SK-N-SH treated with all-trans-retinoic acid at 6 μM for 48 hours (cell line): ENCODE measurements at regions not wholly inside any gene's neighbourhood (a gene's known extent, or its start where the extent isn't known, plus 50 kb on each side); places are given as distances from the start of the nearest gene placed in this dataset.

Experiments
- ATAC-seq: fragments of 200-7000 bp; cut with Tn5 transposase; 3 replicates; pipeline ENCODE4 v1.9.1; 2020; ENCODE audit warnings: mild to moderate bottlenecking, moderate library complexity
- ARNTL ChIP-seq: fragments of 450-650 bp; formaldehyde crosslinking; IDR thresholded peaks from 2 replicates; pipeline ENCODE4 v1.5.0; 2020; ENCODE audit warnings: low read depth, mild to moderate bottlenecking, moderate library complexity, borderline replicate concordance
- BACH2 ChIP-seq: fragments of 250-450 bp; sonication (Bioruptor Pico); IDR thresholded peaks from 2 replicates; pipeline ENCODE4 v1.9.0; 2021; ENCODE audit warnings: mild to moderate bottlenecking, borderline replicate concordance
- CSRNP3 ChIP-seq: fragments of 250-450 bp; sonication (Bioruptor Pico); IDR thresholded peaks from 2 replicates; pipeline ENCODE4 v1.5.1; 2021; ENCODE audit warnings: mild to moderate bottlenecking, moderate library complexity
- ESRRG ChIP-seq: fragments of 250-450 bp; sonication (Bioruptor Pico); IDR thresholded peaks from 2 replicates; pipeline ENCODE4 v1.6.1; 2021; ENCODE audit warnings: mild to moderate bottlenecking
- GLIS3 ChIP-seq: fragments of 250-450 bp; sonication (Bioruptor Pico); IDR thresholded peaks from 2 replicates; pipeline ENCODE4 v1.5.0; 2020; ENCODE audit warnings: mild to moderate bottlenecking, moderate library complexity
- OSR1 ChIP-seq: fragments of 250-450 bp; sonication (Bioruptor Pico); IDR thresholded peaks from 2 replicates; pipeline ENCODE4 v1.8.0; 2022; ENCODE audit warnings: moderate library complexity, mild to moderate bottlenecking, inconsistent platforms
- PATZ1 ChIP-seq: fragments of 250-450 bp; sonication (Bioruptor Pico); IDR thresholded peaks from 2 replicates; pipeline ENCODE4 v1.8.0; 2020; ENCODE audit warnings: mild to moderate bottlenecking, moderate library complexity, borderline replicate concordance
- POU6F1 ChIP-seq: fragments of 250-450 bp; sonication (Bioruptor Pico); IDR thresholded peaks from 2 replicates; pipeline ENCODE4 v1.8.0; 2021; ENCODE audit warnings: low read depth, mild to moderate bottlenecking, moderate library complexity, borderline replicate concordance
- PPARA ChIP-seq: fragments of 250-450 bp; sonication (Bioruptor Pico); IDR thresholded peaks from 2 replicates; pipeline ENCODE4 v1.5.0; 2020; ENCODE audit warnings: mild to moderate bottlenecking, borderline replicate concordance
- RARB ChIP-seq: fragments of 250-450 bp; sonication (Bioruptor Pico); IDR thresholded peaks from 2 replicates; pipeline ENCODE4 v1.8.0; 2021; ENCODE audit warnings: mild to moderate bottlenecking, moderate library complexity
- SNAI2 ChIP-seq: fragments of 250-450 bp; sonication (Bioruptor Pico); IDR thresholded peaks from 2 replicates; pipeline ENCODE4 v1.5.0; 2020; ENCODE audit warnings: mild to moderate bottlenecking, moderate library complexity
- TCF4 ChIP-seq: fragments of 250-450 bp; sonication (Bioruptor Pico); IDR thresholded peaks from 2 replicates; pipeline ENCODE4 v1.8.0; 2021; ENCODE audit warnings: mild to moderate bottlenecking, moderate library complexity, borderline replicate concordance
- TOX ChIP-seq: fragments of 250-450 bp; sonication (Bioruptor Pico); IDR thresholded peaks from 2 replicates; pipeline ENCODE4 v1.8.0; 2021; ENCODE audit warnings: mild to moderate bottlenecking, moderate library complexity, borderline replicate concordance
- TSHZ2 ChIP-seq: fragments of 250-450 bp; sonication (Bioruptor Pico); IDR thresholded peaks from 2 replicates; pipeline ENCODE4 v1.5.0; 2020; ENCODE audit warnings: mild to moderate bottlenecking, moderate library complexity
- ZC3H10 ChIP-seq: fragments of 250-450 bp; sonication (Bioruptor Pico); IDR thresholded peaks from 2 replicates; pipeline ENCODE4 v1.5.1; 2021; ENCODE audit warnings: mild to moderate bottlenecking, moderate library complexity
- ZFP3 ChIP-seq: fragments of 250-450 bp; sonication (Bioruptor Pico); IDR thresholded peaks from 2 replicates; pipeline ENCODE4 v1.5.0; 2020; ENCODE audit warnings: mild to moderate bottlenecking, moderate library complexity
- ZFP30 ChIP-seq: fragments of 450-650 bp; formaldehyde crosslinking; IDR thresholded peaks from 2 replicates; pipeline ENCODE4 v1.5.0; 2022; ENCODE audit warnings: mild to moderate bottlenecking, moderate library complexity
- ZNF565 ChIP-seq: fragments of 450-650 bp; formaldehyde crosslinking; conservative IDR thresholded peaks from 2 replicates; pipeline ENCODE4 v1.5.0; 2020; ENCODE audit warnings: low read depth, mild to moderate bottlenecking, moderate library complexity
- ZNF70 ChIP-seq: fragments of 450-650 bp; formaldehyde crosslinking; IDR thresholded peaks from 2 replicates; pipeline ENCODE4 v1.5.0; 2020; ENCODE audit warnings: mild to moderate bottlenecking, moderate library complexity
- ZNF8 ChIP-seq: fragments of 450-650 bp; formaldehyde crosslinking; IDR thresholded peaks from 2 replicates; pipeline ENCODE4 v1.5.0; 2020; ENCODE audit warnings: mild to moderate bottlenecking, moderate library complexity

GRCh38 chr2:220275454-220275853, 648.0 kb downstream of the SLC4A3 start:
- no peak for TF ChIP-seq ZFP3
- no peak for TF ChIP-seq RARB (CRISPR knock-in tag)
- no peak for TF ChIP-seq PPARA (CRISPR knock-in tag)
- no peak for ATAC-seq

- peak; percentile 44 for ATAC-seq
- 0 out of 2 replicates have a peak, but pooled peaks have one; percentile 8 for TF ChIP-seq OSR1
- TF ChIP-seq POU6F1 = no peak
These were observed 649.5 kb downstream of the SLC4A3 start for GRCh38 chr2:220276741-220277444.

GRCh38 chr2:220277445-220277975, 650.1 kb downstream of the SLC4A3 start:
- ATAC-seq = peak; percentile 61
- TF ChIP-seq ESRRG (CRISPR knock-in tag) = no peak
- 0 out of 2 replicates have a peak, but pooled peaks have one; percentile 5 for TF ChIP-seq OSR1
- no peak for TF ChIP-seq ZFP30 (CRISPR knock-in tag)
- no peak for TF ChIP-seq TSHZ2 (CRISPR knock-in tag)
- no peak for TF ChIP-seq PPARA (CRISPR knock-in tag)
- no peak for TF ChIP-seq ARNTL (CRISPR knock-in tag)
- no peak for TF ChIP-seq ZNF8 (CRISPR knock-in tag)
- no peak for TF ChIP-seq ZNF565 (CRISPR knock-in tag)
- TF ChIP-seq, all 23 proteins: peak for 1

GRCh38 chr2:220278022-220278421, 650.6 kb downstream of the SLC4A3 start:
- TF ChIP-seq ZFP3 (no peak), TSHZ2 (CRISPR knock-in tag) (no peak), ZNF70 (CRISPR knock-in tag) (no peak), TOX (CRISPR knock-in tag) (no peak), TCF4 (CRISPR knock-in tag) (no peak), SNAI2 (CRISPR knock-in tag) (no peak), ZC3H10 (no peak), ZFP30 (CRISPR knock-in tag) (no peak)

GRCh38 chr2:220279372-220279771, 651.9 kb downstream of the SLC4A3 start:
- peak; percentile 22; the same call in 2 of the 3 replicates for ATAC-seq
- TF ChIP-seq ZNF70 (CRISPR knock-in tag) (no peak), ZC3H10 (no peak), ZNF565 (CRISPR knock-in tag) (no peak), TCF4 (CRISPR knock-in tag) (no peak), PATZ1 (CRISPR knock-in tag) (no peak), GLIS3 (CRISPR knock-in tag) (no peak), PPARA (CRISPR knock-in tag) (no peak), CSRNP3 (CRISPR knock-in tag) (no peak), POU6F1 (no peak), SNAI2 (CRISPR knock-in tag) (no peak), BACH2 (no peak), ZNF8 (CRISPR knock-in tag) (no peak), ARNTL (CRISPR knock-in tag) (no peak)

More at GRCh38 chr2:220278022-220278421, 650.6 kb downstream of the SLC4A3 start:
- ATAC-seq = no peak
